Cardiac muscle cell (in vitro differentiated cells and primary cell): ENCODE measurements at regions not wholly inside any gene's neighbourhood (a gene's known extent, or its start where the extent isn't known, plus 50 kb on each side); places are given as distances from the start of the nearest gene placed in this dataset.
"Not testable (repeated sequence)": the region's sequence is repeated elsewhere in the genome, so short reads cannot be mapped to it uniquely, and the experiment has no call there.

Experiments used
- DNase-seq, 2 donors: peaks; one replicate each; pipeline versions ENCODE4 v3.0.0 to v3.0.0-alpha.2; 2010 to 2017; ENCODE audit warnings: low read depth in 1 of 2, low spot score in 1 of 2
- H3K27ac ChIP-seq: fragments of 200-600 bp; sonication (generic); 2 replicates; pipeline ENCODE4 v1.5.1; 2016
- H3K27me3 ChIP-seq: fragments of 200-600 bp; sonication (generic); 2 replicates; pipeline ENCODE4 v1.6.0; 2016; ENCODE audit warnings: control low read depth
- H3K36me3 ChIP-seq: fragments of 200-600 bp; sonication (generic); 2 replicates; pipeline ENCODE4 v1.5.1; 2016; ENCODE audit warnings: control low read depth
- H3K4me1 ChIP-seq: fragments of 200-600 bp; sonication (generic); 2 replicates; pipeline ENCODE4 v1.8.1; 2017; ENCODE audit warnings: low read depth, mild to moderate bottlenecking, mixed run types
- H3K4me3 ChIP-seq: fragments of 200-600 bp; sonication (generic); 2 replicates; pipeline ENCODE4 v1.5.1; 2016; ENCODE audit warnings: mild to moderate bottlenecking
- H3K9me3 ChIP-seq: fragments of 200-600 bp; sonication (generic); 2 replicates; pipeline ENCODE4 v1.5.1; 2017; ENCODE audit warnings: low read depth, mild to moderate bottlenecking, control low read depth
- TF ChIP-seq, protein P1 (sequence below): IDR thresholded peaks from 2 replicates; pipeline ENCODE4 v1.5.1; 2012; ENCODE audit warnings: low read depth, mild to moderate bottlenecking, low read length

DNA sequence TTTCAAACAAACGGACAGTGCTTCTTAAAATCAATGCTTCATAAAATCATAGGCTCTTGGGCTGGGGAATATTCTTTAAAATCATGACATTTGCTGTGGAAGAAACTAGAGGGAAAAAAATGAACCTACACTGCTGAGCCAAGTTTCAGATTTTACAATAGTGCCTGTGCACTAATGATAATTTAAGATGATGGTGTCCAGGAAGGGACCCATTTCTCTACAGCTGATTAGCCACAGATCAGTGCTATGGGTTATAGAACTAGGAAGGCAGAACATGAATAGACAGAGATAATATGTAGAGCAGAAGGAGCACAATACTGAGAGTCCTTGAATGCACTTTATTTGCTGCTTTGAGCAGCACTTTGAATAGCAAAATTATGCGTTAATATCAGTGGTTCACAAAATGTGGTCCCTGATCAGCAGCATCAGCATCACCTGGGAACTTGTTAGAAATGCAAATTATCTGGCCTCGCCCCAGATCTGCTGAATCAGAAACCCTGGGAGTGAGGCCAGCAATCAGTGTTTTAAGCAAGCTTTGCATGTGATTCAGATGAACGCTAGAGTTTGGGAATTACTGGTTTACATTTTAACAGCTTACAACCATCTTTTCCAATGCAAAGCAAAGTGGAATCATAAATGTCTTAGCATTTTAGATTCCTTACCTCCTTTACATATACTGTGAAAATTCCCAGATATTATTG, 135.8 kb upstream of the ANKRD28 start:
- Histone ChIP-seq H3K9me3 (no peaks in the 10 kb centered on the region), H3K4me1 (peaks cover 14% of the 10 kb centered on the region), H3K4me3 (no peak overlapping the region), H3K27me3 (no peaks in the 10 kb centered on the region), H3K27ac (no peak overlapping the region), H3K36me3 (no peaks in the 10 kb centered on the region)
- TF ChIP-seq, protein P1, sequence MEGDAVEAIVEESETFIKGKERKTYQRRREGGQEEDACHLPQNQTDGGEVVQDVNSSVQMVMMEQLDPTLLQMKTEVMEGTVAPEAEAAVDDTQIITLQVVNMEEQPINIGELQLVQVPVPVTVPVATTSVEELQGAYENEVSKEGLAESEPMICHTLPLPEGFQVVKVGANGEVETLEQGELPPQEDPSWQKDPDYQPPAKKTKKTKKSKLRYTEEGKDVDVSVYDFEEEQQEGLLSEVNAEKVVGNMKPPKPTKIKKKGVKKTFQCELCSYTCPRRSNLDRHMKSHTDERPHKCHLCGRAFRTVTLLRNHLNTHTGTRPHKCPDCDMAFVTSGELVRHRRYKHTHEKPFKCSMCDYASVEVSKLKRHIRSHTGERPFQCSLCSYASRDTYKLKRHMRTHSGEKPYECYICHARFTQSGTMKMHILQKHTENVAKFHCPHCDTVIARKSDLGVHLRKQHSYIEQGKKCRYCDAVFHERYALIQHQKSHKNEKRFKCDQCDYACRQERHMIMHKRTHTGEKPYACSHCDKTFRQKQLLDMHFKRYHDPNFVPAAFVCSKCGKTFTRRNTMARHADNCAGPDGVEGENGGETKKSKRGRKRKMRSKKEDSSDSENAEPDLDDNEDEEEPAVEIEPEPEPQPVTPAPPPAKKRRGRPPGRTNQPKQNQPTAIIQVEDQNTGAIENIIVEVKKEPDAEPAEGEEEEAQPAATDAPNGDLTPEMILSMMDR, result no peak
- no peak for DNase-seq

DNA sequence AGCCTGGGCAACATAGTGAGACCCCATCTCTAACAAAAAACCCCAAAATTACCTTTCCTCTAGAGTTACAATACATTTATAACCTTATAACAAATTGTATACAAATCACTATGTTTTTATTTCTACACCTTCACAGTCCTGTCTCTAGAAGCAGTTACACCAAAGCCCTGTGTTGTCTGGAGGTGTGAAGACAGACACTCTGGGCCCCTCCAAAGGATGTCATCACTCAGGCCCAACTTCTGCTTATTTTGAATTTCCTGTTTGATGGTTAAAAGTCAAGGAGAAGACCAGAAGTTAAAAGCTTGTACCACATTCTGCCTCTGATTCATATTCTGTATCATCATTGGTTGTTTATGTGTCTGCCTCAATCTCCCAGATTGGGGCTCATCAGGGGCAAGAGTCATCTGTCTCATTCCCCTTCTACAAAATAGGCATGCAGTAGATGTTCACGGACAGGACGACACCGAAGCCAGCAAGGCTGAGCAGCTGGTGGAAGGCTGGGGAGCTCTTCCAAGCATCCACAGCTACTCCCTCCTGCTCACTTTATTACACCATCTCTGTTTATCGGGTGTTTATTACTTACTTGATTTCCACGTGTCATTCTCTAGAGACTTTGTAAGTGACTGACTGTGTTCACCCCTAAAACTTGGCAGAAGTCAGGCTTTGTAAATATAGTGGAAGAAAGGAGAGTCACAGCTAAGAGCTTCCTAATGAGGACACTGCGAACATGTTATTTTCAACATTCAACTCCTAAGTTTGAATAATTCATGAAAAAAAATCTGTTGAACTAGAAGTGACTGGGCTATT, 136.8 kb upstream of the ANKRD28 start:
- Histone ChIP-seq H3K36me3 (no peaks in the 10 kb centered on the region), H3K9me3 (no peaks in the 10 kb centered on the region), H3K27me3 (no peaks in the 10 kb centered on the region), H3K27ac (no peak overlapping the region), H3K4me1 (peaks cover 14% of the 10 kb centered on the region), H3K4me3 (no peak overlapping the region)
- TF ChIP-seq, protein P1, result no peak
- DNase-seq, result no peak

DNA sequence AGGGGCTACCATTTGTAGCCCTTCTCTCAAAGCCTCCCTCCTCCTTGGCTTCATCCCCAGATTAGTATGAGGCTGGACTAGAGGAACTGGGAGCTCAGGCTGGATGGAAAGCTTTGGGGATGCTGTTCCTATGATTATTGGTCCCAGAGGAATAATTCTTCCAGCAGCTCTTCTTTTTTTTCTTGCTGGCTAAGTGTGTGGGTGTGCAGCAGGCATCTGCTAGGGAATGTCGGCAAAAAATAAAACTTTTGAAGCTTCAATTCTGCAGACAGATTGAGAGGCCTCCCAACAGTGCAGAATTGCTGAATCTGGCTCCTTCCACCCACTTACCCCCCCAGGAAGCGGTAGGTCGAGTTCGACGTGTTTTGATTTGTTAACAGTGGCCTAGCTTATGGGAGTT, 138.5 kb upstream of the ANKRD28 start:
- peak in 1 of 2 donors; percentile 16 for DNase-seq
- H3K4me3 ChIP-seq, result no peak overlapping the region
- H3K9me3 ChIP-seq, result no peaks in the 10 kb centered on the region
- TF ChIP-seq, protein P1, result no peak
- no peaks in the 10 kb centered on the region for H3K27me3 ChIP-seq
- no peaks in the 10 kb centered on the region for H3K36me3 ChIP-seq
- H3K4me1 ChIP-seq, result peaks cover 14% of the 10 kb centered on the region
- H3K27ac ChIP-seq, result no peak overlapping the region

DNA sequence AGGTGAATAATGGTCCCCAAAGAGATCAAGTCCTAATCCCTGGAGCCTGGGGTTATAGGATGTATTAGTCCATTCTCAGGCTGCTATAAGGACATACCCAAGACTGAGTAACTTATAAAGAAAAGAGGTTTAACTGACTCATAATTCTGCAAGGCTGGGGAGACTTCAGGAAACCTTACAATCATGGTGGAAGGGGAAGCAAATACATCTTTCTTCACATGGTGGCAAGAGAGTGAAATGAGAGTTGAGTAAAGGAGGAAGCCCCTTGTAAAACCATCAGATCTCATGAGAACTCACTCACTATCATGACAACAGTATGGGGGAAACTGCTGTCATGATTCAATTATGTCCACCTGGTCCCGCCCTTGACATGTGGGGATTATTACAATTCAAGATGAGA, 142.9 kb upstream of the ANKRD28 start:
- no peak for DNase-seq
- H3K27me3 ChIP-seq, result no peaks in the 10 kb centered on the region
- no peak overlapping the region for H3K27ac ChIP-seq
- H3K4me1 ChIP-seq, result no peaks in the 10 kb centered on the region
- no peaks in the 10 kb centered on the region for H3K36me3 ChIP-seq
- no peak overlapping the region for H3K4me3 ChIP-seq
- no peaks in the 10 kb centered on the region for H3K9me3 ChIP-seq
- TF ChIP-seq, protein P1, result no peak

DNA sequence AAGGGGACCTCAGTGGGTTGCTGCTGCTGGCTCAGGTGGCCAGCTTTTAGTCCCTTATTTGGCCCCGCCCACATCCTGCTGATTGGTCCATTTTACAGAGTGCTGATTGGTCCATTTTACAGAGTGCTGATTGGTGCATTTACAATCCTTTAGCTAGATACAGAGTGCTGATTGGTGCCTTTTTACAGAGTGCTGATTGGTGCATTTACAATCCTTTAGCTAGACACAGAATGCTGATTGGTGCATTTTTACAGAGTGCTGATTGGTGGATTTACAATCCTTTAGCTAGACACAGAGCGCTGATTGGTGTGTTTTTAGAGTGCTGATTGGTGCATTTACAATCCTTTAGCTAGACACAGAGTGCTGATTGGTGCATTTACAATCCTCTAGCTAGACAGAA, 143.7 kb upstream of the ANKRD28 start:
- H3K36me3 ChIP-seq, H3K27me3 ChIP-seq, H3K27ac ChIP-seq, H3K4me1 ChIP-seq, H3K9me3 ChIP-seq, DNase-seq, H3K4me3 ChIP-seq: not testable (repeated sequence)

DNA sequence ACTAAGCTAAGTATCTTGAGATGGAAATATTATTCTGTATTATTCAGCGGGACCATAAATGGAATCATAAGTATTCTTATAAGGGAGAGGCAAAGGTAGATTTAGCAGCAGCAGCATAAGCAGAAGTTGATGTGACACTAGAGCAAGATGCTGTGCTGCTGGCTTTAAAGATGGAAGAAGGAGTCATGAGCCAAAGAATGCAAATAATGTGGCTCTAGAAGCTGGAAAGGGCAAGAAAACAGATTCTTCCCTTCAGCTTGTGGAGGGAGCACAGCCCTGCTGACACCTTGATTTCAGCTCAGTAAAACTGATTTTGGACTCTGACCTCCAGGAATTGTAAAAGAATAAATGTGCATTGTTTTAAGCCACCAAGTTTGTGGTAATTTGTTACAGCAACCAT, 144.2 kb upstream of the ANKRD28 start:
- no peak for DNase-seq
- no peak overlapping the region for H3K4me3 ChIP-seq
- H3K4me1 ChIP-seq, result no peaks in the 10 kb centered on the region
- H3K27me3 ChIP-seq, result no peaks in the 10 kb centered on the region
- no peak overlapping the region for H3K27ac ChIP-seq
- no peaks in the 10 kb centered on the region for H3K9me3 ChIP-seq
- TF ChIP-seq, protein P1, result no peak
- H3K36me3 ChIP-seq, result no peaks in the 10 kb centered on the region
